ENCODE measurements at regions not wholly inside any gene's neighbourhood (a gene's known extent, or its start where the extent isn't known, plus 50 kb on each side); places are given as distances from the start of the nearest gene placed in this dataset.

DNA sequence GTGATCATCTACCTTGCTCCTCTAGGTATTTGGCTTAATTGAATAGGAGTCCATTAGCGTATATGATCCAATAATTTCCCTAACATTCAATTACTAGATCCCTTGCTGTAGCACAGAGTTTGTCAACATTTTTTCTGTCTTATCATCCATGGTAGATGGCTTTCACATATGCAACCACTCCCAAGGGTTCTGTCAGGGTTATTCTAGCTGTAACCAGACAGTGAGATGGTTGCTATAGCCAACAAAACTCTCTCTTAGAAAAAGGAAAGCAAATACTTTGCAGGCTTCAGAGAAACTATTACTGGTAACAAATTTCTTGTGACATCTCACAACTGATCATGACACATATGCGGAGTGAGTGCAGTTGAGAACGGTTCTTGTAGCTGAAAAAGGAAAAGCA, 96.2 kb upstream of the EFNA5 start:
- DNase-seq (ENCODE audit: low read depth), result no peak
- TF ChIP-seq, protein P1, sequence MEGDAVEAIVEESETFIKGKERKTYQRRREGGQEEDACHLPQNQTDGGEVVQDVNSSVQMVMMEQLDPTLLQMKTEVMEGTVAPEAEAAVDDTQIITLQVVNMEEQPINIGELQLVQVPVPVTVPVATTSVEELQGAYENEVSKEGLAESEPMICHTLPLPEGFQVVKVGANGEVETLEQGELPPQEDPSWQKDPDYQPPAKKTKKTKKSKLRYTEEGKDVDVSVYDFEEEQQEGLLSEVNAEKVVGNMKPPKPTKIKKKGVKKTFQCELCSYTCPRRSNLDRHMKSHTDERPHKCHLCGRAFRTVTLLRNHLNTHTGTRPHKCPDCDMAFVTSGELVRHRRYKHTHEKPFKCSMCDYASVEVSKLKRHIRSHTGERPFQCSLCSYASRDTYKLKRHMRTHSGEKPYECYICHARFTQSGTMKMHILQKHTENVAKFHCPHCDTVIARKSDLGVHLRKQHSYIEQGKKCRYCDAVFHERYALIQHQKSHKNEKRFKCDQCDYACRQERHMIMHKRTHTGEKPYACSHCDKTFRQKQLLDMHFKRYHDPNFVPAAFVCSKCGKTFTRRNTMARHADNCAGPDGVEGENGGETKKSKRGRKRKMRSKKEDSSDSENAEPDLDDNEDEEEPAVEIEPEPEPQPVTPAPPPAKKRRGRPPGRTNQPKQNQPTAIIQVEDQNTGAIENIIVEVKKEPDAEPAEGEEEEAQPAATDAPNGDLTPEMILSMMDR (conservative IDR thresholded peaks at IDR 0.05; ENCODE audit: low read depth, low read length), result no peak
- H3K4me3 ChIP-seq (ENCODE audit: low read depth, low read length), result no peak overlapping the region

DNA sequence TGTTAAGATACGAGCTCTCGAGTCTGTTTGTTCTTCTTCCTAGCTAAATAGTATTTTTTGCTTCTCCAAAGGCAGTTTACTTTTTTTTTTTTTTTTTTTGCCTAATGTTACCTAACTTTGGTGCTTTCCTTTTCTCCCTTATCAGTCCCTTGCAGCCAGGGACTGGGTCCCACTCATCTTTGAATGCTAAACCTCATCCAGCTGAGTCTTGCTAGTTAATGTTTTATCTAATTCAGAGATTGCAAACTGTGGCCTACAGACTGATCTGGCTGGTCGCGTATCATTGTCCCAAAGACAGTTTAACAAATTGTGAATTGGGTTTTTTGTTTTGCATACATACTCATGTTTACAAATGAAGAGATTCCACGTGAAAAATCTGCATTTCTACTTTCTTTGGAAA, 95.7 kb upstream of the EFNA5 start:
- no peak for DNase-seq (ENCODE audit: low read depth)
- TF ChIP-seq, protein P1 (conservative IDR thresholded peaks at IDR 0.05; ENCODE audit: low read depth, low read length), result no peak
- no peak overlapping the region for H3K4me3 ChIP-seq (ENCODE audit: low read depth, low read length)

DNA sequence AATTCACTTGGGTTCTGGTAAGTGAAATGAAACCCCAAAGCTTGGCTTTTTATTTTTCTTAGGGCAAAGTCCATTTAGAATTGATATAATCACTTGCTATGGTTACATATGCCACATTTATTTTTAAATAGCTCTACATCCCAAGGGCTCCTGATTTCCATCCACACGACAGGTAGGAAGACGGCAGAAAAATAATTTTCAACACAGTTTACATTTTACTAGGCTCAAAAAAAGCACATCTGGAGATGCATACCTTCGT, 95.0 kb upstream of the EFNA5 start:
- TF ChIP-seq, protein P1 (conservative IDR thresholded peaks at IDR 0.05; ENCODE audit: low read depth, low read length), result no peak
- H3K4me3 ChIP-seq (ENCODE audit: low read depth, low read length), result no peak overlapping the region
- no peak for DNase-seq (ENCODE audit: low read depth)

DNA sequence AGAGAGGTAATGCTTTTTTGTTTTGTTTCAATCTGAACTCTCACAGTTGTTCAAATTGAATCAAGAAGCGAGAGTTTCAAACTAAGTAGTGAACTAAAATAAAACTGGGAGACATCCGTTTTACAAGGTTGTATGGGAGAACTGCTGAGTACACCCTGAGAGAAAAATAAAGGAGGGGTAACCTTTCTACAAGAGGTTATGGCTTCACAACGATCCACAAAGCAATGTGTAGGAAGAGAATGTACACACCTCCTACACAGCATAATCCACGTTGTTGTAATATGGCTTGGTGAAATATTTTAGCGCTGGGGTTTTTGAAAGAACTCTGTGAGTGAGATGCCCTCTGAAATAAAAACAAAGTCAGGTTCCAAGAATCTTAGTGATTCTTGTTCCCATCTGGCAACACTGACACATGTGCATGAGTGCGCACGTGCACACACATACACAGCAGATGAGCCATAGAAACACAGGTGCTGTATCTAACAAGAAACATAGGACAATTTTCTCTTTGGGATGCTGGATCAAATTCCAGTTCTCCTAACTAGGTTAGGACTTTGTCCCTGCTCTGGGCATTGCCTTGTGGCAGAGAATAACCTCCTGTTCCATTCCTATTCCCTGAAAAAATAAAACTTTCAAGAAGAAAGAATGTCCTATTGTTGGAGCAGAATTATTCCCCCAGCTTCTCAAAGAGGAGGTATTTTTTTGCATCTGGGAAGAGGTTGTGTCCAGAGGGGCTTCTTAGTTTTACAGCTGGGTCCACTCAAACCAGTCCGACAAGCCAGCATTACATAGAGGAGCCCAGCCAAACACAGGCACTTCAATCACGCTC, 94.5 kb upstream of the EFNA5 start:
- H3K4me3 ChIP-seq (ENCODE audit: low read depth, low read length), result no peak overlapping the region
- no peak for DNase-seq (ENCODE audit: low read depth)
- TF ChIP-seq, protein P1 (conservative IDR thresholded peaks at IDR 0.05; ENCODE audit: low read depth, low read length), result no peak

DNA sequence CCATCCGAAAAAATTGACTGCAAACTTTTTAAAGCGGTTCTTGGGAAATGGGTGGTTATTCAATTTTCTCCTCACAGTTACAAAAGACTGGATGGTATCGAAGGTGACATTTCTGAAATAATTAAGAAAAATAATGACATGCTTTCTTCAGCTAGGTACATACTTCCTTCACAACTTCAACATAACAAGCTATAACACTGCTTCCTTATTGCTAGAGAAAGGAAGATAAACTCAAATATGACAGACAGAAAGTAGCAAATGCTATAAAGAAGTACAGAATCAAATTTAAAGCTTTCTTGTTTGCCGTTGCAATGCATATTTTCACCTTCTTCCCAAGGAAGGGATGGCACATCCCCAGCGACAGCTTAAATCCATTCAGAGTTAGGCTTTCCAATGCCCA, 93.5 kb upstream of the EFNA5 start:
- TF ChIP-seq, protein P1 (conservative IDR thresholded peaks at IDR 0.05; ENCODE audit: low read depth, low read length), result no peak
- no peak for DNase-seq (ENCODE audit: low read depth)
- H3K4me3 ChIP-seq (ENCODE audit: low read depth, low read length), result no peak overlapping the region

DNA sequence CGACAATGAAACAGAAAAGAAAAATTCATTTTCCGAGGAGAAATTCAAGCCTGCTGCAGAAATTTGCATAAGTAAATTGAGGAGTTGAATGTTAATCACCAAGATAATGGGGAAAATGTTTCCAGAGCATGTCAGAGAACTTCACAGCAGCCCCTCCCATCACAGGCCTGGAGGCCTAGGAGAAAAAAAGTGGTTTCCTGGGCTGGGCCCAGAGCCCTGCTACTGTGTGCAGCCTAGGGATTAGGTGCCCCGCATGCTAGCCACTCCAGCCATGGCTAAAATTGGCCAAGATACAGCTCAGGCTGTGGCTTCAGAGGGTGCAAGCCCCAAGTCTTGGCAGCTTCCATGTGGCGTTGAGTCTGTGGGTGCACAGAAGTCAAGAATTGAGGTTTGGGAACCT, 82.7 kb upstream of the EFNA5 start:
- DNase-seq (ENCODE audit: low read depth), result no peak
- H3K4me3 ChIP-seq (ENCODE audit: low read depth, low read length), result no peak overlapping the region
- TF ChIP-seq, protein P1 (conservative IDR thresholded peaks at IDR 0.05; ENCODE audit: low read depth, low read length), result no peak

Data from epithelial cell of proximal tubule (primary cell).